ENCODE measurements at regions not wholly inside any gene's neighbourhood (a gene's known extent, or its start where the extent isn't known, plus 50 kb on each side); places are given as distances from the start of the nearest gene placed in this dataset.

DNA sequence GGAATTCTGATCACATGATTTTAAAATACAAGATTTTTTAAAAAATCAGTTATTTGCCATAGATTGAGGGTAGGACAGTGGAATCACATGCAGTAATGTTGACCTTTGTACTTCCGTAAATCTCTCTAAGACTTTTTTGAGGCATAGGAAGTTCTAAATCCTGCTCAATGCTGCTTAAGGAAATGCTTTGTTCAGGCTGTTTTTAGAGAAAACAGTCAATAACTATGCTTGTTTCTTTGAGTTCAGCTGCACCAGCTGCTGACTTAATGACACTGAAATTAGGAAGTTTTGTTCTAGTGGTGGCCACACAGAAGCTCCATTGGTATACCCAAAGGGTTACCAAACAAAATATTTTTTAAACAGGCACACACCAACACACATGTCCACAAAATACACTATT, 60.9 kb downstream of the KLF12 start:
- no peak for TF ChIP-seq YY1 (IDR thresholded peaks at IDR 0.05; ENCODE audit: insufficient read depth, insufficient read length)
- no peak for TF ChIP-seq ZNF274 (IDR thresholded peaks at IDR 0.05; ENCODE audit: low read depth, low read length)
- TF ChIP-seq SUZ12 (IDR thresholded peaks at IDR 0.05; ENCODE audit: extremely low read depth, insufficient read depth, insufficient read length), result no peak
